Lower leg skin (tissue), 3 donors: ENCODE measurements at regions not wholly inside any gene's neighbourhood (a gene's known extent, or its start where the extent isn't known, plus 50 kb on each side); places are given as distances from the start of the nearest gene placed in this dataset.

Experiments used
- POLR2A ChIP-seq, 2 donors: fragments of 450-650 bp; IDR thresholded peaks; one replicate each; pipeline ENCODE4 v1.6.1; 2016 to 2017; ENCODE audit warnings: antibody characterized with exemption in 2 of 2, mild to moderate bottlenecking in 1 of 2, moderate library complexity in 1 of 2
- TF ChIP-seq, protein P1 (sequence below), 3 donors: fragments of 450-650 bp; IDR thresholded peaks; one replicate each; pipeline ENCODE4 v1.5.1; 2016; ENCODE audit warnings: antibody characterized with exemption in 3 of 3, mild to moderate bottlenecking in 3 of 3, moderate library complexity in 2 of 3

GRCh38 chr10:124250506-124250905 lies 157.1 kb upstream of the CHST15 start:
- TF ChIP-seq, protein P1, sequence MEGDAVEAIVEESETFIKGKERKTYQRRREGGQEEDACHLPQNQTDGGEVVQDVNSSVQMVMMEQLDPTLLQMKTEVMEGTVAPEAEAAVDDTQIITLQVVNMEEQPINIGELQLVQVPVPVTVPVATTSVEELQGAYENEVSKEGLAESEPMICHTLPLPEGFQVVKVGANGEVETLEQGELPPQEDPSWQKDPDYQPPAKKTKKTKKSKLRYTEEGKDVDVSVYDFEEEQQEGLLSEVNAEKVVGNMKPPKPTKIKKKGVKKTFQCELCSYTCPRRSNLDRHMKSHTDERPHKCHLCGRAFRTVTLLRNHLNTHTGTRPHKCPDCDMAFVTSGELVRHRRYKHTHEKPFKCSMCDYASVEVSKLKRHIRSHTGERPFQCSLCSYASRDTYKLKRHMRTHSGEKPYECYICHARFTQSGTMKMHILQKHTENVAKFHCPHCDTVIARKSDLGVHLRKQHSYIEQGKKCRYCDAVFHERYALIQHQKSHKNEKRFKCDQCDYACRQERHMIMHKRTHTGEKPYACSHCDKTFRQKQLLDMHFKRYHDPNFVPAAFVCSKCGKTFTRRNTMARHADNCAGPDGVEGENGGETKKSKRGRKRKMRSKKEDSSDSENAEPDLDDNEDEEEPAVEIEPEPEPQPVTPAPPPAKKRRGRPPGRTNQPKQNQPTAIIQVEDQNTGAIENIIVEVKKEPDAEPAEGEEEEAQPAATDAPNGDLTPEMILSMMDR (IDR thresholded peaks at IDR 0.05): no peak
- TF ChIP-seq POLR2A (IDR thresholded peaks at IDR 0.05): no peak
